Stimulated activated naive CD4-positive, alpha-beta T cell (primary cell): ENCODE measurements at regions not wholly inside any gene's neighbourhood (a gene's known extent, or its start where the extent isn't known, plus 50 kb on each side); places are given as distances from the start of the nearest gene placed in this dataset.
"Not testable (repeated sequence)": the region's sequence is repeated elsewhere in the genome, so short reads cannot be mapped to it uniquely, and the experiment has no call there.

Source experiments
- DNase-seq, 6 experiments: peaks; one replicate each; lab custom pipeline; 2025; lab: John Stamatoyannopoulos, UW

DNA sequence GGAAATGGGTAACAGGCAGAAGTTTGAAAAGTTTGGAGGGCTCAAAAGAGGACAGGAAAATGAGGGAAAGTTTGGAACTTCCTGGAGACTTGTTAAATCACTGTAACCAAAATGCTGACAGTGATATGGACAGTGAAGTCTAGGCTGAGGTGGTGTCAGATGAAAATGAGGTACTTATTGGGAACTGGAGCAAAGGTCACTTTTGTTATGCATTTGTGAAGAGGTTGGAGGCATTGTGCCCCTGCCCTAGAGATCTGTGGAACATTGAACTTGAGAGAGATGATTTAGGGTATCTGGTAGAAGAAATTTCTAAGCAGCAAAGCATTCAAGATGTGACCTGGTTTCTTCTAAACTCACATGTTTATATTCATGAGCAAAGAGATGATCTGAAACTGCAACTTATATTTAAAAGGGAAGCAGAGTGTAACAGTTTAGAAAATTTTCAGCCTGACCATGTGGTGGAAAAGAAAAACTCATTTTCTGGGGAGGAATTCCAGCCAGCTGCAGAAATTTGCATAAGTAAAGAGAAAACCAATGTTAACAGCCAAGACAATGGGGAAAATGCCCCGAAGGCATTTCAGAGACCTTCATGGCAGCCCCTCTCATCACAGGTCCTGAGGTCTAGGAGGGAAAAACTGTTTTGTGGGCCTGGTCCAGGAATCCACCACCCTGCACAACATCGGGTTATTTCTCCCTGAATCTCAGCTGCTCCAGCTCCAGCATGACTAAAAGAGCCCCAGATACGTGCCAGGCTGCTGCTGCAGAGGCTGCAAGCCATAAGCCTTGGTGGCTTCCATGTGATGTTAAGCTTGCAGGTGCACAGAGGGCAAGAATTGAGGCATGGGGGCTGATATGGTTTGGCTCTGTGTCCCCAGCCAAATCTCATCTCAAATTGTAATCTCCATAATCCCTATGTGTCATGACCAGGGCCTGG, 632.5 kb upstream of the GNPDA2 start:
- no peak for DNase-seq

DNA sequence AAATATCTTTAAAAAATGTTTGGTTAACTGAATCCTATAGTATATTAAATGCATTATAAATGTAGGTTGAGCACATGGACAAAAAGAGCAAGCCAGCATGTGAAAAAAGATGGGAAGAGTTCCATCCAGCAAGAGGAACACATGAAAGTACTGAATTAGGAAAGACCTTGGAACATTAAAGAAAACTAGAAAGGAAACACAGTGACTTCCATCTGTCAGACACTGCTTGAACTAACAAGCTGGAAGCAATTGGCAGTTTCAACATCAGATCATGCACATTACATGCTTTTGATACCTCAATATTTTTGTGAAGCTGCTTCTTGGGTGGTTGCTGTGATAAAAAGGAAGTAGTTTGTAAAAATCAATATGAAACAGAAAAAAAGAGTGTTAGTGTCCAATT, 626.8 kb upstream of the GNPDA2 start:
- no peak for DNase-seq

DNA sequence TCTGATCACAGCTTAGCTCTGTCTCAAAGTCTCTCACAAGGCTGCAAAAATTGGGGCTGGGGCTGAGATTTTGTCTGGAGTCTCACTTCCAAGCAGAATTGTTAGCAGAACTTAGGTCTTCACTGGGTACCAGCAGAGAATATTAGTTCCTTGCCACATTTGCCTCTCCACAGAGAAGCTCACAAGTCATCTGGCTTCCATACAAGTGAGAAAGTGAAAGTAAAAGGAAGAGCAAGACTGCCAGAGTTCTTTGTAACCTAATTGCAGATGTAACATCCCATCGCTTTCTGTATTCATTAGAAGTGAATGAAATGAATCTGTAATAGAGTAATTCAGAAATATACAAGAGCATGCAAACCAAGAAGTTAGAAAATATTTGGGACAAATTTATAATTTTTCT, 624.1 kb upstream of the GNPDA2 start:
- no peak for DNase-seq

DNA sequence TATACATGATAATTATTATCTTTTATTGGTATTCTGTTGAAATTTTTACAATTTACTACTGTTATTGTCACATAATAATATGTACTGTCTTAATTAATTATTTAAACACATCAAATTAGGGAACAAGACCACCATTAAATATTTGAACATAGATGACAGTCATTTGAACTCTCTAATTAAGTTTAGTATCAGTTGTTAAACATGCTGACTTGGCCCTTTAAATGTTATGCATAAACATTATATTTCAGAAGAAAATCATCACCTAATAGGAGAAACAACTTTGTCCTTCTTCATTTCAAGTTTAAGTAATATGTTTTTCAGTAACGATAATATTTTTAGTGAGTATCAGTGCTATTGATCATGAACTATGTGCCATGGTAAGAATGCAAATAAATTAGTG, 623.5 kb upstream of the GNPDA2 start:
- DNase-seq: no peak

DNA sequence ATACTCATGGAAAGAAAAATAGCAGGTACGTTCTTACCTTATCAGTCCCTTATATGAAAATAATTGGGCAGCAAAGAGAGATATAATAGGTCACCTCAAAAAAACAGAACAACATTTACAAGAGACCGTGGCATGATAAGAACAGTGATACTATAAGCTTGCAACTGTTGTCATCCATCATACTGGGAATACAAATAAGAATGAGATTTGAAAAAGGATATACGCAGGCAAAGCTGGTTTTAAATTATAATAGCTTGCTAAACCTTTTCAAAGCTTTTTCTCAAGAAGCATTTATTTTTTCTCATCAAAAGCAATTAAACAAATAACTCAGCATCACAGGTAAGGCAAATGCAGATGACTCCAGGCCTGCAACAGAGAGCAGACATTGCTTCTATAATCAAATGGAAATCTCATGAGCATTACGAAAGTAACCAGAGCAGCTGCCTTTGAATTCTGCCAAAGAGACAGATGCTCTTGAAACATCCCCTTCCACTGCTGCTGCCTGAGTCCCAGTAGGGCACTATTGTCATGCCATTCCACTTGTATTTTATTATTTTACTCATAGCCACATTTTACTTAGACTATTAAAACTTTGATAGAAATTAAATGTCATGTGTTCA, 620.6 kb upstream of the GNPDA2 start:
- no peak for DNase-seq

DNA sequence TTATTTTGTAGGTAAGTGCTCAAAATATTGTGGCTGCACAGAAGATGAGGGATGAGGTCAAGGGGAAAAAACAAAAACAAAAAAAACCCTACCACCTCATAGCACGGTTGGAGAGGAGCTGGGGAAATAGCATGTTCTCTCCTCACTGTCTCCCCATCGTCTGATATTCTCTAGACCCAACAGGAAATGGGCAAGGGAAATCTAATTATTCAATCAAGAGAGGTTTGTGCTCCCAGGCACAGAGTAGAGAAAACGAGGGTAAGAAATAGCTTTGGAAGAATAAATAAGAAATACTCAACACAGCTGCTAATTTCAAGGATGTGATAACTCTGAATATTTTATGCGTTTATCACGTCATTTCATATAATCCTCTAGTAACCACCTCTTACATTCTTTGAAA, 619.2 kb upstream of the GNPDA2 start:
- no peak for DNase-seq

DNA sequence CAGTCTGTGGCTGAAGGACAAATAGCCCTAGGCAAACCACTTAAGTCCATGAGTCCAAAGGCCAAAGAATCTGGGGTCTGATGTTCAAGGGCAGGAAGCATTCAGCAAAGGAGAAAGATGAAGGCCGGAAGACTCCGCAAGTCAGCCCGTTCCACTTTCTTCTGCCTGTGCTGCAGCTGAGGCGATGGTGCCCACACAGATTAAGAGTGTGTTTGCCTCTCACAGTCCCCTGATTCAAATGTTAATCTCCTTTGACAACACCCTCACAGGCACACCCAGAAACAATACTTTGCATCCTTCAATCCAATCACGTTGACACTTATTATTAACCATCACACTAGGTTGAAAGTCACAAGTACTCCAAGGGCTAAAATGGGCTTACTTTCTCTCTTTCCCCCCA, 605.4 kb upstream of the GNPDA2 start:
- no peak for DNase-seq

DNA sequence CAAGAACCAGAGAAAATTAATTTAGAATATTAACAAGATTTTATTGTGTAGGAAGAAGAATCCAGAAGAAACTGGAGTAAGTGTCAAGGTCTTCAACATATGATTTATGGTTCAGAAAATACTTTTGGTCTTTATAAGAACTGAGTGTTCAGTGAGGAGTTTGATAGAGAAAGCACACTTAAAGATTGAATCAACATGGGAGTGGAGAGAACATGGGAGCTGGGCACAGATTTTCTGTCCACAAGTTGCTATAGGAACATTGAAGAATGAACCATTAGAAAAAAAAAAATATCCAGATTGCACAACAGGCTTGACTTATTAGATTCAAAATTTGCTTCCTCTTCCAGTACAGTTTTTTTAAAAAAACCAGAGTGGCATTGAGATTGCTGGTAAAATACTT, 601.2 kb upstream of the GNPDA2 start:
- DNase-seq: no peak

DNA sequence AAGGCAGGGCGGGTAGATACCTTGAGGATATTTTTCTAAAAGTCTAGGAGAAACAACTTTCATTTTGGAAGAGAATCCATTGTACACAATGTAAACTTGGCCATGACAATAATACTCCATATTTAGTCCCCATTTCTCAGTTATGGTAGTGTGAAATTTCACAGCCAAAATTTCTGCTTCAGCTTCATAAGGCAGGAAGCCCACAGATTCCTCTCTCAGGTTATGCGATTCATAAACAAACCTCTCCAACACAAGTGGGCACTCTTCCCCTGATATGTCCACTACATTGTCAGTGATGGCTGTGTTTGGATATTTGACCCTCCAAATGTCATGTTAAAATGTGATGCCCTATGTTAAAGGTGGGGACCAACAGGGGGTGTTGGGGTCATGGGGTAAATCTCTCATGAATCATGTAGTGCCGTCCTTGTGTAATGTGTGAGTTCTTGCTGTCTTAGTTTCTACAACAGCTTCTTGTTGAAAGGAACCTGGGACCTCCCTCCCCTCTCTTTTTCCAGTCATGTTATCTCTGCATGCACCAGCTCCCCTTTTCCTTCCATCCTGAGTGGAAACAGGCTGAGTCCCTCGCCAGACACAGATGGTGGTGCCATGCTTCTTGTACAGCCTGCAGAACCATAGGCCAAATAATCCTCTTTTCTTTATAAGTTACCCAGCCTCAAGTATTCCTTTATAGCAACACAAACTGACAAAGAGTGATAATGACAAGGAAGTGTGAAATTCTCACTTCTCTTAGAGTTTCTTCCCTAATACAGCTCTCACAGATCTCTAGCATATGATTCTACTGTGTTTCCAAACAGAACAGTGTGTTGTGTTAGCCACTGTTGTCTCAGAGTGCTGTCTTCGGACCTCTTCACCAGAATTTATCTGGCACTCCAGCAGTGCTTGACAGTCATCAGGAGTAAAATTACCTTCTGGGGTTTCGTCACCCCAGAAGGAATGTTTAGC, 598.4 kb upstream of the GNPDA2 start:
- DNase-seq: no peak

DNA sequence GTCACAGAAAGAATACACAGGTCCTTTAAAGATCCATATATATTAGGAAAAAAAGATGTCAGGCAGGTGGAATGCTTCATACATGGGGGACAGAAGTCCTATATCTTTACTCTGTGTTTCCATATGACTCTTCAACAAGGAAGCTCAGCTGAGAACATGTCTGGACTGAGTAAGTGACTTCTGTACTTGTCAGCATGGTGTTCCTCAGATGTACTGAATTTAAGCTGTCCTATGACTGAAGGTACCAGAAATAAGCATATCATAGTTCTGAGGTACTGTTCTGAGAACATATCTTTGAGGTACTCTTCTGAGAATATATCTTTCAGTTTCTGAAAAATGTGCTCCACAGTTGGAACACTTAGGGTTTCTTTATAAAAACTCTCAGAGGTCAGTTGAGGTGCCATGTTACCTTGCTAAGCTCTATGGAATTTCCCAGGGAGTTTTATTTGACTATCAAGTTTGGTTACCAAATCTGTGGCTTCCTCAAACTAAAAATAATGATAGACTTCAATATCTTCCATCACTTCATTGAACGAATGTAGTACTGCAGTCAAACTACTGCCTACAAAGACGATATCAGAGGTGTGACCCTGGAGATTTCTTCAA, 597.2 kb upstream of the GNPDA2 start:
- DNase-seq: no peak

DNA sequence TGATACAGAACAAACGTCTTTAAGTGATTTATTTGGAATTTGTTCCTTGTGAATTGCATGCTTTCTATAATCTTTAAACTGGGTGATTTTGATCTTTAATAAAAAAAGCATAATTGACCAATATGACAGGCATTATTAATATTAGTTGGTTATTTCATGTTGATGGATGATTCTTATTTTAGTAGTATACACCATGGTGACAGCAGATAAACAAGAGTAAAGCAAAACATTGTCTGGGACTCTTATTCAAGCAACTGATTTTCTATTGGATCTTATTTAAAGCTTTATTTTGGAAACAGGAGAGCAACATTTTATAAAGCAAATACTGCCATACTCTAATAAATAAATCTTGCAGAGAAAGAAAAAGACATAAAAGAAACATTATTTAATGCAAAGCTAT, 591.4 kb upstream of the GNPDA2 start:
- no peak for DNase-seq

DNA sequence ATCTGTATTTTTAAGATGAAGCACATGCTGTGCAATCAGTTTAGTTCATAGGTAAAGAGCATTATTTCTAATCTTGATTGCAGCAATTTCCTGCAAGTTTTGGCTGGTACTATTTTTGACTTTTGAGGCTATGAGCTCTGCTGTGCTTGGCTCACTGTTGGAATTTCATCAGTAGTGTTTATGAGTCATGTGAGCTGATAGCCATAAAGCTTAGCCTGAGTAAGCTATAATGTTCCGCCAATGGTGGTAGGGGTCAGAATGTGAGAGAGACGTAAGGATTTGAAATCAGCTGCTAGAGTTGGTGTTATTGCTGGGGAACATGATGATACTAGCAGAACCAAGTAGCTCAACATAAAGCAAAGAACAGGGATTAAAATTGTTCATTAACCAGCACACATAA, 590.9 kb upstream of the GNPDA2 start:
- no peak for DNase-seq

DNA sequence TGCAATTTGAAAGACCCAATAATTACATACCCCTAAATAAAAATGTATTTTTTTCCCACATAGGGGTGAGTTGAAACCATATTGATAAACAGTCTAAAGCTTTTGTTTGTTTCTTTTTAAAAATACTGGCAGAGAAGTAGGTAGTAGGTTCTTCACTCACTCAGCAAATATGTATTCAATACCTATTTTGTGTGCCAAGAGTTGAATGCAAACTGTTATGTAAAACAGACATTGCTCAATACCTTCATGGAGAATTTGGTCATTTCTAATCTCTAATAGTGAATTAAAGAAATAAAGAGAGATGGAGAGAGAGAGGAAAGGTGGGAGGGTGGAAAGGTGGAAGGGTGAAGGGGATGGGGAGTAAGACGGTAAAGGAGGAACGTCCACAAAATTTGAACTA, 589.9 kb upstream of the GNPDA2 start:
- no peak for DNase-seq

DNA sequence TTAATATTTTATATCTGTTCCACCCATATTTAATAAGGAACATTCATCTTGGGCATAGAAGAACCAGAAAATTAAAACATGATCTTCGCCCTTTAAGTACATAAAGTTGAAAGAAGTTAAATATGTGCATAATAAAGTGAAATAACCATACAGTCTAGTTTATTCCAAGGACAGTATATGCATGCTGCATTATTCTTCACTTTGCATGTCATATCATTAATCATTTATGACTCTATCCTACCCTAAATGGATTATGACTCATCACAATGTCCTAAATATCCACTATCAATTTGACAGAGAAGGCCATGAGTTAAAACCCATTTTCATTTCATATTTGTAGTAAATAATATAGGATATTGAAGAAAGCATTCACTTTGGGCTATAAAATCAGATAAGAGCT, 576.5 kb upstream of the GNPDA2 start:
- no peak for DNase-seq

DNA sequence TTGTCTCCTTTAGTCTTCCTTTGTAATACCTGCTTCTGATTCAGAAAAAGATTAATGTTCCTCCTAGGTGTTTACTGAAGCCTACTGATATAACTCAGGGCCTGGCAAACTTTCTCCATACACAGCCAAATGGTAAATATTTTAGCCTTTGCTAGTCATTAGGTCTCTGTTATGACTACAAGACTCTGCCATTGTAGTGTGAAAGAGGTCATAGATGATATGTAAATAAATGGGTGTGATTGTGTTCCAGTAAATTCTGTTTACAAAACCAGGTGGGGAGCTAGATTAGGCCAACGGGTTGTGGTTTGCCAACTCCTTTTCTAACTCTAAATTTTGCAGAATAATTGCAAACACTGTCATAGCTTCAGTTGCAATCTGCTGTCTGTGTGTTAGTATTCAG, 568.1 kb upstream of the GNPDA2 start:
- DNase-seq: no peak

DNA sequence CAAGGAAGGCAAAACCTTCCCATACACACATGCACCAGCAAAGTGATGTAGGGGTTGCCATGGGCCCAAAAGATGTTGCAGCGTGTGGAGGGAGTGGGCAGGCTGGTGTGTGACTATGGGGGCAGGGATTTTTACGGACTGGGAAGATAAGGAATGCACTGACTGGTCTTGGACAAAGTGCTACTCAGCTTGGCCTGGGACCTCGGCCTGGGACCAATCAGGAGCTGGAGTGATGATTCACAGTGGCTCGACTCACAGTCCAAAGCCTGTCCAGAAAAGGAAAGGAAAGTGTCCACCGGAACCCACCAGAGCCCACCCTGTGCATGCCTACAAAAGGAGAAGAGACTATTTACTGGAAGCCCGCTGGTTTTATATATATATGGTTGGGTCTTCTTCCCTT, 567.0 kb upstream of the GNPDA2 start:
- no peak for DNase-seq

DNA sequence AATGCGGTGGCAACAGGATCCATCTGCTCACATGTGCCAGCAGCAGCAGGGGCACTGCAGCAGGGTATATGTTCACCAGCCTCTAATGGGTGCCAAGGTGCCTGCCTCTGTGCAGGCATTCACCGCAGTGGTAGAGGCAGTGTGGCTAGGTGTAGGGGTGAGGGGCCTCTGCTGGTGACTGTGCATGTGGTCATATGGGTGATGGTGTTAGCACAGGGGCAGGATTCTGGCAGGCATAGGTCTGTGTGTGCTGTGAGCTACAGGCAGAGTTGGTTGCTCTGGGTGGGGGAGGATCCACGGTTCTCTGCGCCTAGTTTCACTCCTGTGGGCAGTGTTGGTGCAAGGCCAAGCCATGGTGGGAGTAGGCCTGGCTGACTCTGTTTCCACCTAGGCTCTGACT, 566.5 kb upstream of the GNPDA2 start:
- DNase-seq: no peak

DNA sequence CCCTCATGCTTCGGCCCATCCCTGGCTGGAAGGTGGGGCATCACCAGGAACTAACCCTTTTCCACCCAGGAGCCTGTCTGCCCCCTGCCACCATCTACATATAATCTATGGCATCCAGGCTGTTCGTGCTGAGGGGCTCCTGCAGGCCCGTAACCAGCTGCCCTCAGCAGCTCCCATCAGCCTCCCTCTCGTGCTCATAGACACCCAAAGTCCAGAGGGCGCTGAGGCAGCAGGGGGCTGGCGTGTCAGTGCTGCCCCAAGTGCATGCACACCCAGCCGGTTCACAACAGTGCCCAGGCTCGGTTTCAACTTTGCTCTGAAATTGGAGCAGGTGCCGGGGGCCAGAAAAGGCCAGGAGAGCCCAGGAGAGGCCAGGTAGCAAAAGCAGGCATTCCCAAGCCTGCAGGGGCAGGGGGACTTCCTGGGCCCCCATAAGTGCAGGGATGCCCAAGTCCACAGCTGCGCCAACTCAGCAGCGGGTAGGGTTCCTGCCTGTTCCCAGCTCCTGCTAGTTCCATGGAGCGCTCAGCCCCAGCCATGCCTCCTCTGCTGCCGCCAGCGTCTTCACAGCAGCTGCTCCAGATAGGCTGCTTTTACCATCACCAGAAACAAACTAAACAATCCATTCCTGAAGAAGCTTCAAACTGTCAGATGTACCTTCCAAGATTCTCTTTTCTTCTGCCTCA, 558.2 kb upstream of the GNPDA2 start:
- DNase-seq: no peak

DNA sequence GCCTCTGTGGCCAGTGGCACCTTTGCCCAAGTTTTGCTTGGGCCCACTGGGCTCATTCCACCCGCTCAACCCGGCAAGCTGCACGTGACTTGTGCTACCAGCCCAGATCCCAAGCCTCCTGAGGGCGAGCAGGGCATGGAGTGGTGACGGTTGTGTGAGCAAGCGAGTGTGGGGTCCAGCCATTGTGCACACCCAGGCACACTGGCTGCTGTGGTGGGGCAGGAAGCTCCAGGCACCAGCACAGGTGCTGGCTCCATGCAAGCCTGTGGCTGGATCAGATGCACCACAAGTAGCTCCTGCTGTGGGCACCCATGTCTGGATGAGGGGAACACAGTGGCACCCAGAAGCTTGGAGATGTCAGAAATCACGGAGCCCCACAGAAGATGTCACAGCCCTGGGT, 557.0 kb upstream of the GNPDA2 start:
- DNase-seq: no peak

DNA sequence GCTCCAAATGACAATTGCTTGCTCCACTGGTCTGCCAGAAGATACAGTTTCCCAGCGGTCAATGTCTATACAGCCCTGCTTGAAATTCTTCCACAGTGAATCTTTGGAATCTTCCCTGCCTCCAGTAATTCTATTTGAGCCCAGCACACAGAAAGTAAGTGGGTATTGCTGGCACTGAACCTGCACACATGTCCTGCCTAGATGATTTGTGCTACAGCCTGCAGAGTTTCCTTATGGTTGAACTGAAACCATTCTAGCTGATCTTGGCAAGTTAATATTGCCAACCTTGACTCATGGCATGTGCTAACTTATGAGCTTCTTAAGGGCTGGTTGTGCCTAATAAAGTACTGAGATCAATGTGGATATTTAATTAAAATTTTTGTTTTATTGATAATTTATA, 553.8 kb upstream of the GNPDA2 start:
- DNase-seq: no peak

DNA sequence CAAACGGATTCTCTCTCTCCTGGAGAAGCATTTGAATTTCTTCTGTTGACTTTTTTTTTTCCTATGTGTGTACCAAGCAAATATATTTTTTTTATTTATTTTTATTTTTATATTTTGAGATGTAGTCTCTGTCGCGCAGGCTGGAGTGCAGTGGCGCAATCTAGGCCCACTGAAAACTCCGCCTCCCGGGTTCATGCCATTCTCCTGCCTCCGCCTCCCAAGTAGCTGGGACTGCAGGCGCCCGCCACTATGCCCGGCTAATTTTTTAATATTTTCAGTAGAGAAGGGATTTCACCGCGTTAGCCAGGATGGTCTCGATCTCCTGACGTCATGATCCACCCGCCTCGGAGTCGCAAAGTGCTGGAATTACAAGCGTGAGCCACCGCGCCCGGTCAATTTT, 549.5 kb upstream of the GNPDA2 start:
- DNase-seq: no peak

DNA sequence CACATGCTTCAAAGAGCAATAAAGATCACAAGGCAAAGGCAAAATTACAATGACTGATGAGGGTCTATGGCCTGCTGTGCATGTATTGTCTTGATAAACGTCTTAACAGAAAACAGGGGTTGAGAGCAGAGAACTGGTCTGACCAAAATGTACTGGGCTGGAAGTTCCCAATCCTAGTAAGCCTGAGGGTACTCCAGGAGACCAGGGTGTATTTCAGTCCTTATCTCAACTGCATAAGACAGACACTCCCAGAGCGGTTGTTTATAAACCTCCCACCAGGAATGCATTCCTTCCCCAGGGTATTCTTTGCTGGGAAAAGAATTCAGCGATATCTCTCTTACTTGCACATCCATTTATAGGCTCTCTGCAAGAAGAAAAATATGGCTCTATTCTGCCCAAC, 521.8 kb upstream of the GNPDA2 start:
- DNase-seq: not testable (repeated sequence)
